Activated naive CD4-positive, alpha-beta T cell treated with anti-CD3 and anti-CD28 coated beads, Interleukin-2, amount 50 U/mL, for 24 hours (primary cell): ENCODE measurements at regions not wholly inside any gene's neighbourhood (a gene's known extent, or its start where the extent isn't known, plus 50 kb on each side); places are given as distances from the start of the nearest gene placed in this dataset.

ENCODE experiments used
- H3K27ac Mint-ChIP-seq: one replicate; pipeline ENCODE4 v1.8.0; 2021; ENCODE audit warnings: mild to moderate bottlenecking, mixed read lengths
- H3K27me3 Mint-ChIP-seq: one replicate; pipeline ENCODE4 v1.8.0; 2021; ENCODE audit warnings: mixed read lengths
- H3K36me3 Mint-ChIP-seq: one replicate; pipeline ENCODE4 v1.8.0; 2021; ENCODE audit warnings: mixed read lengths
- H3K4me1 Mint-ChIP-seq: one replicate; pipeline ENCODE4 v1.8.0; 2021; ENCODE audit warnings: mixed read lengths
- H3K4me3 Mint-ChIP-seq: one replicate; pipeline ENCODE4 v1.8.0; 2021; ENCODE audit warnings: mild to moderate bottlenecking, mixed read lengths
- H3K9me3 Mint-ChIP-seq: one replicate; pipeline ENCODE4 v1.8.0; 2021; ENCODE audit warnings: mixed read lengths

- Mint-ChIP-seq H3K9me3 (no peaks in the 10 kb centered on the region), H3K36me3 (peaks cover 7% of the 10 kb centered on the region), H3K27me3 (no peaks in the 10 kb centered on the region), H3K27ac (no peak overlapping the region), H3K4me3 (no peak overlapping the region), H3K4me1 (no peaks in the 10 kb centered on the region)
These were observed 134.6 kb downstream of the VRK1 start for GRCh38 chr14:96931751-96932150.

GRCh38 chr14:96934638-96935330, 137.6 kb downstream of the VRK1 start:
- H3K27ac Mint-ChIP-seq = no peak overlapping the region
- no peaks in the 10 kb centered on the region for H3K27me3 Mint-ChIP-seq
- no peaks in the 10 kb centered on the region for H3K9me3 Mint-ChIP-seq
- no peaks in the 10 kb centered on the region for H3K4me1 Mint-ChIP-seq
- no peak overlapping the region for H3K4me3 Mint-ChIP-seq
- peaks cover 7% of the 10 kb centered on the region for H3K36me3 Mint-ChIP-seq

GRCh38 chr14:96938946-96939345, 141.8 kb downstream of the VRK1 start:
- Mint-ChIP-seq H3K27me3 (no peaks in the 10 kb centered on the region), H3K9me3 (no peaks in the 10 kb centered on the region)

GRCh38 chr14:96940009-96940408, 142.8 kb downstream of the VRK1 start:
- Mint-ChIP-seq H3K27ac (no peak overlapping the region), H3K9me3 (no peaks in the 10 kb centered on the region), H3K36me3 (no peaks in the 10 kb centered on the region), H3K4me1 (peaks cover 1% of the 10 kb centered on the region), H3K27me3 (no peaks in the 10 kb centered on the region), H3K4me3 (no peak overlapping the region)

More at GRCh38 chr14:96938946-96939345, 141.8 kb downstream of the VRK1 start:
- no peaks in the 10 kb centered on the region for H3K36me3 Mint-ChIP-seq
- no peak overlapping the region for H3K4me3 Mint-ChIP-seq
- H3K4me1 Mint-ChIP-seq = no peaks in the 10 kb centered on the region
- peak overlapping the region; percentile 13 for H3K27ac Mint-ChIP-seq

GRCh38 chr14:96944297-96944696, 147.1 kb downstream of the VRK1 start:
- Mint-ChIP-seq H3K27me3 (no peaks in the 10 kb centered on the region), H3K27ac (no peak overlapping the region), H3K9me3 (no peaks in the 10 kb centered on the region), H3K4me1 (peaks cover 13% of the 10 kb centered on the region), H3K4me3 (no peak overlapping the region), H3K36me3 (peaks cover 4% of the 10 kb centered on the region)

- H3K27ac Mint-ChIP-seq = no peak overlapping the region
These were observed 148.5 kb downstream of the VRK1 start for GRCh38 chr14:96945721-96946120.

GRCh38 chr14:96949594-96949993, 152.4 kb downstream of the VRK1 start:
- no peaks in the 10 kb centered on the region for H3K27me3 Mint-ChIP-seq
- no peak overlapping the region for H3K4me3 Mint-ChIP-seq
- H3K36me3 Mint-ChIP-seq = peaks cover 8% of the 10 kb centered on the region
- H3K27ac Mint-ChIP-seq = no peak overlapping the region
- H3K9me3 Mint-ChIP-seq = no peaks in the 10 kb centered on the region
- H3K4me1 Mint-ChIP-seq = peaks cover 26% of the 10 kb centered on the region

More at GRCh38 chr14:96945721-96946120, 148.5 kb downstream of the VRK1 start:
- Mint-ChIP-seq H3K27me3 (no peaks in the 10 kb centered on the region), H3K36me3 (peaks cover 4% of the 10 kb centered on the region), H3K9me3 (no peaks in the 10 kb centered on the region), H3K4me1 (peaks cover 22% of the 10 kb centered on the region), H3K4me3 (no peak overlapping the region)

- Mint-ChIP-seq H3K9me3 (no peaks in the 10 kb centered on the region), H3K27ac (no peak overlapping the region), H3K36me3 (peaks cover 5% of the 10 kb centered on the region), H3K4me3 (no peak overlapping the region), H3K4me1 (peaks cover 17% of the 10 kb centered on the region), H3K27me3 (no peaks in the 10 kb centered on the region)
These were observed 154.3 kb downstream of the VRK1 start for GRCh38 chr14:96951511-96951910.

GRCh38 chr14:96953087-96953874, 156.1 kb downstream of the VRK1 start:
- Mint-ChIP-seq H3K36me3 (peaks cover 5% of the 10 kb centered on the region), H3K4me3 (no peak overlapping the region), H3K27ac (peak overlapping the region; percentile 30), H3K9me3 (no peaks in the 10 kb centered on the region), H3K27me3 (no peaks in the 10 kb centered on the region), H3K4me1 (peaks cover 17% of the 10 kb centered on the region)

GRCh38 chr14:96953875-96954185, 156.6 kb downstream of the VRK1 start:
- Mint-ChIP-seq H3K9me3 (no peaks in the 10 kb centered on the region), H3K27me3 (no peaks in the 10 kb centered on the region), H3K4me1 (peaks cover 17% of the 10 kb centered on the region), H3K4me3 (no peak overlapping the region), H3K27ac (peak overlapping the region; percentile 30), H3K36me3 (peaks cover 4% of the 10 kb centered on the region)

GRCh38 chr14:96956464-96957239, 159.5 kb downstream of the VRK1 start:
- Mint-ChIP-seq H3K9me3 (peaks cover 8% of the 10 kb centered on the region), H3K4me1 (peaks cover 22% of the 10 kb centered on the region), H3K4me3 (no peak overlapping the region), H3K27ac (no peak overlapping the region), H3K36me3 (peaks cover 8% of the 10 kb centered on the region), H3K27me3 (no peaks in the 10 kb centered on the region)

GRCh38 chr14:96958057-96958456, 160.9 kb downstream of the VRK1 start:
- Mint-ChIP-seq H3K27ac (no peak overlapping the region), H3K36me3 (peaks cover 8% of the 10 kb centered on the region), H3K9me3 (peaks cover 8% of the 10 kb centered on the region), H3K4me3 (no peak overlapping the region), H3K27me3 (no peaks in the 10 kb centered on the region), H3K4me1 (peaks cover 35% of the 10 kb centered on the region)

- Mint-ChIP-seq H3K36me3 (peaks cover 8% of the 10 kb centered on the region), H3K4me3 (no peak overlapping the region), H3K27me3 (no peaks in the 10 kb centered on the region), H3K9me3 (peaks cover 8% of the 10 kb centered on the region), H3K4me1 (peaks cover 50% of the 10 kb centered on the region), H3K27ac (no peak overlapping the region)
These were observed 162.8 kb downstream of the VRK1 start for GRCh38 chr14:96959992-96960391.

GRCh38 chr14:96960598-96961116, 163.5 kb downstream of the VRK1 start:
- H3K4me3 Mint-ChIP-seq = no peak overlapping the region
- peaks cover 47% of the 10 kb centered on the region for H3K4me1 Mint-ChIP-seq
- H3K9me3 Mint-ChIP-seq = peaks cover 8% of the 10 kb centered on the region
- H3K36me3 Mint-ChIP-seq = peaks cover 8% of the 10 kb centered on the region
- H3K27me3 Mint-ChIP-seq = no peaks in the 10 kb centered on the region
- H3K27ac Mint-ChIP-seq = no peak overlapping the region

GRCh38 chr14:96961895-96962294, 164.7 kb downstream of the VRK1 start:
- Mint-ChIP-seq H3K9me3 (peaks cover 8% of the 10 kb centered on the region), H3K27ac (peak overlapping the region; percentile 88), H3K4me1 (peaks cover 55% of the 10 kb centered on the region), H3K4me3 (peak overlapping the region; percentile 43), H3K27me3 (no peaks in the 10 kb centered on the region), H3K36me3 (peaks cover 8% of the 10 kb centered on the region)
